Embryonic facial prominence (tissue), 1 donor: ENCODE measurements at regions not wholly inside any gene's neighbourhood (a gene's known extent, or its start where the extent isn't known, plus 50 kb on each side); places are given as distances from the start of the nearest gene placed in this dataset.

Source experiments
- DNase-seq: peaks from one replicate; pipeline ENCODE4 v3.0.0-alpha.2; 2016; ENCODE audit errors: extremely low spot score

DNA sequence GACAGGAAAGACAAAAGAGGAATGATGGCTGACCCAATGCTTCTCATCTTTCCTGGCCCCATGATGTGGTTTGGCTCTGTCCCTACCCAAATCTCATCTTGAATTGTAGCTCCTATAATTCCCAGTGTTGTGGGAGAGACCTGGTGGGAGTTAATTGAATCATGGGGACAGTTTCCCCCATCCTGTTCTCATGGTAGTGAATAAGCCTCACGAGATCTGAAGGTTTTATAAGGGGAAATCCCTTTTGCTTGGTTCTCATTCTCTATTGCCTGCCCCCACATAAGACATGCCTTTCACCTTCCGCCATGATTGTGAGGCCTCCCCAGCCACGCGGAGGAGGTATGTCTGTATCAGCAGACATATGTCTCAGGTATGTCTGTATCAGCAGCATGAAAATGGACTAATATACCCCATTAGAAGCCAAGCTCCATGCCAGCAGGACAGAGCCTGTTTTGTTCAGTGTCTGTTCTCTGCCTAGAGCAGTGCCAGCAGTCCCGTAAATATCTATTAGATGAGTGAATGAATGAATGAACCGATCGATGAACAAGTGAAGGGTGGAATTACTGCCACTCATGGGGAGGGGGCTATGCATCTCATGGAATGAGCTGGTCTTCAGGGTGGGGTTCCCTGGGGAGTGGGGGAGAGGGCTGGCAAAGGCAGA, 304.4 kb downstream of the SOX9 start:
- no peak for DNase-seq

DNA sequence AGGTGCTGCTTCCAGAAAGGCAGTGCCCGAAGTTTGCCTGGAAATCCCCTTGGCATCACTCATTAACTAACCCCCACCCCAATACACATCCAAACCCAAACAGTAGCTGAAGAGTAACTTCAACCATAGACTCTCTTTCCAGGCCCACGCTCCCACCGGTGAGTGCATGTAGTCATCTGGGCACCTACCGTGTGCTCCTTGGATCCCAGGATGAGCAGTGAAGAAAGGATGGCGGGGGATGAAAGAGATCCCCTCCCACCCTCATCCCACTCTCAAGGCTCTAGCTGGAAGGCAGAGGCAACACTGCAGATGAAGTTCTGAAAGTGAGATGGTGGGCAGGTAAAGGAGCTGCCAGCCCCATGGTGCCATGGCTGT, 305.0 kb downstream of the SOX9 start:
- no peak for DNase-seq

DNA sequence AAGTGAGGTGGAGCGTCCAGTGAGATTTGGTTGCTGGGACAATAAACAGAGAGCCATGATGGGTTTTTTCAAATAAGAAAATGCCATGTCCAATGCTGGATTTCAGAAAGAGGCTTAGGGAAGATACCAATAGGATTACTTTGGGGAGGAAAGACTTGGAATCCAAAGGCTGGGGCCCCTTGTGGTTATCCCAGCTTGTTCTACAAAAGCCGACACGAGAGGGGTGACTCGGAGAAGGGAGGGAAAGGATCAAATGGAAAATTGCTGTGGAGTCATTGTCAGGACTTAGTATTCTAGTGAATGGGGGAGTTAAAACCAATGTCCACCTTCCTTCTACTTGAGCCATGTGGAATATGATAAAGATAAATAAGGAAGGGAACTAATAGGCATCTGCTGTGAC, 305.5 kb downstream of the SOX9 start:
- no peak for DNase-seq

DNA sequence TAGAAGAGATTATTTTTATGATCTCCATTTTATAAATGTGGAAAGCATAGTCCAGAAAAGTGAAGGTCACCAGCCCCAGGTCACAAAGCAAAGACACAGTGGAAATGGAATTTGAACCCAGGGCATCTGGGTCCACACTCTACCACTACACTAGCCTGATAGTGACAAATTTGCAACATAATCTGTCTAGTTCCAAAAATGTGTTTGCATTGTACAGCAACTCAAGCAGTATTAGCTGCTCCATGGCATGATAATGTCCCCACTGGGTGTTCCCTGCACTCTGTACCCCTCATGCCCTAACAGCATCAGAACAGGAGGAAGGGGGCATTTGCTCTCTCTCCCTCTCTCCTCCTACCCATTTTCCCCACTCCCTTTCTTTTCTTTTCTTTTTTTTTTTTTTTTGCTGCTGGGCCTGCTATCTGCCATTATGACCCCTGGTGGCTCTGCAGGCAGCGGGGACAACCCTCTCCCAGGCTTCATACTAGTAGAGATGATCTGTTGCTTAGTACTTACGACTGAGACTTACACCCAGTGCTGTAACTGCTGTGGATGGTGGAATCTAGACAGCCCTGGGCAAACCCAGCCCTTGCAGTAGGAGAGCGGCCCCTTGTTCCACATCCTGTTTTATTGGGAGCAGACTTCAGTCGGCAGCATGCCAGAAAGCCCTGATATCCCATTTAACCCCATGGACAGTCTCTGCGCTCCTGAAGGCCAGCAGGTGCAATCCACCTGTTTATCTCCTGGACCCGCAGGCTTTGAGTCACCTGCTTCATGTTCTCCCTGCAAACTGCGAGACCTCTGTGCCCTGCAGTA, 306.3 kb downstream of the SOX9 start:
- no peak for DNase-seq

DNA sequence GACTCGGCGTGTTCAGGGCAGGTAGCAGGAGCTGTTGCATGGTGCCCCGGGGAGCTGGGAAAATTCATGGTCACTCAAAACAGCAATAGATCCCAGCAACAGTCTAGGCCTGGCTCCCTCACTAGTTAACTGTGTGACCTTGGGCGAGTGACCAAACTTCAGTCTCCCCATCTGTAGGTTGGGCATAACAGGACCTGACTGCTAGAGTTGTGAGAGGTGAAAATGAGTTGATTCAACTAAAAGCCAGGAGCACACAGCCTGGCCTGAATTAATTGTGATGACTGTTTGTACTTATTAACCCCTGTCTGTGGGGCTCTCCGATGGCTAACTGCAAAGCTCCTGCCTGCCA, 306.9 kb downstream of the SOX9 start:
- DNase-seq, result no peak

DNA sequence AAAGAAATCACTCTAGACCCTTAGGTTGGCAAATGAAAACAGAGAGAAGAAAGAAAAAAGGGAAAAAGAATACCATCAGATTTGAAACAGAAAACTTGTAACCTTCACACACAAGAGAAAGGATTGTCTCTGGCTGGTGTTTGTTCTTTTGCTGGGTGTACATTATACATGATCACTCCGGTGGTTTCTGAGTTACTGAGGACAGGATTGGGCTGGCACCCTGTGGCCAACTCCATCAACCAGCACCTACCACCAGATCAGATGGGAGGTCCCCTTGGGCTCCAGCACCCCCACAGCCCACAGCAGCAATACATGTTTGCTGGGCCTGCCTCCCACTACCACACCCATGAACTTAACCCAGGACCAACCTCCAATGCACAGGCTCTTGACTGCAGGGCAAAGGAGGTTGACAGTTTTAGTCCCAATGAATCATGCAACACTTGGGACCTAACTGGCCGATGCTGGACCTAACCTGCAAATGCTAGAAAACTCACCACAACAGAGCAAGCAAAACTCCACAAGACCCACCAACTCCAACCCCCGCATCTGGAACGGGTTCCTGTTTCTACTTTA, 308.3 kb downstream of the SOX9 start:
- DNase-seq, result no peak

DNA sequence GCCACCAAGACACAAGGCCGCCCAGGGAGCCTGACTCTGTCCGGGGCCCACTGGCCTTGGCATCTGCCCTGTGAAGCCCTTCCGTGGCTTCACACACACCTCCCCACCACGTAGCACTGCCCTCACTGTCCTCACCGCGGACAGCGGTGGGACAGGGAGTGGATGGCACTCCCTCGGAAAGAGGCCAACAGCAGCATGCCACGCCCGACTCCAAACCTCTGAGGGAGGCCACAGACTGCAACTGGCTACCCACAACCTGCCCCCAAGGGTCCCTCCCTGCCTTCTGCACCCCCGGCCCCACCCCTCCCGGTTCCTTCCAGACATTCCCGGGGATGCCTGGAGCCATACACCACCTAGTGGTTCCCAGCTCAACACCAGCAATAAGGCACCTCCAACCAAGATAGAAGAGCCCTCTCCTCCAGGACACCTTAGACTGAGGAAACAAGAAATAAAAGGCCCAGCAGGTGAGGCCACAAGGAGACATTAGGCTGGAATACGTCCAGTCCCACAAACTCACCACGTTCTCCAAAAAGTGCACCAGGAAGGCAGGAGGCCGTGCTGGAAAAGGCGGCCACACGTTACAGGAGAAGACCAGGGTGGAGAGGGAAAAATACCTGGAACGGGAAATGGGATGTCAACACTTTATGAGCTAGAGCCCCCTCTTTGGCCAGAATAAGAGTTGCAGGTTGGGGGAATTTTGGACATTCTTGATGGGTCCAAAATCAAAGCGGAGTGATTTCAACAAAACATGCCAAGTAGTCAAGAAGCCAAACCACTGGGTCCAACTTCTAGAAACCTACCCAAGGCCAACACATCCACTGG, 310.0 kb downstream of the SOX9 start:
- no peak for DNase-seq

DNA sequence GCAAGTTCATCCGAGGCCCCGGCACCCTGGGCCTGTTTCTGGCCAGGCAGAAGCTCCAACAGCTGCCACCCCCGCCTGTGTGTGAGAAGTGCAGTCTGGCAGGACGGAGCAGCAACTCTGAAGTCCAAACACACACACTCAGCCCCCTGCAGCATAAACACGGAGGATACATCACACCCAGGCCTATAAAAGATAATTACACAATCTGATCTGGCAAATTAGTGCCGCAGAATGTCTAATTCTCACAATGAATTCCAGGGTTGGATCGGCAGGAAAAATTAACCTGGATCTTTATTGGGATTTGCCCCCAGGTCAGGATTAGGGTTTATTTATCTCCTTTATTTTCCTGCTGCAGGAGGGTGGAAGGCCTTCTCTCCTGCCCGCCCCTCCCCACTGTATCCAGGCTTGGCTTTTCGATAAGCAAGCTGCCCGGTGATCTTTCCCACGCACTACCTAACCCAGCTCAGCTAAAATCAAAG, 311.4 kb downstream of the SOX9 start:
- no peak for DNase-seq

DNA sequence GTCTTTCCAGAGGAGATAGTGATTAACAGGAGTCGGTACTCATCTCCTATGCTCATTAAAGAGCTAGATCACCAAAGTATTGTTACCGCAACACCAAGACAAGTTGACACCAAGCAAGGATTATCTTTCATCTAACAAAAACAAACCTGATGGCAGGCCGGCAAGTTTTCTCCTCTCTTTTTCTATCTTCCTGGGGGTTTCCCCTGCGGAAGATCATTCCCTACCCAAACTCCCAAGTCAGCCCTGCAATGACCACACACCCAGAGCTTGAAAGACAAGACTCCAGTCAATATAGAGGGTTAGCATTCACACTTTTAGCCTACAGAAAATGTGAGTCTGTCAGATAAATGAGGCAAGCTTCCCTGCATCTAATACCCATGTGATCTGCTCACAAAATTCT, 312.1 kb downstream of the SOX9 start:
- DNase-seq, result no peak

DNA sequence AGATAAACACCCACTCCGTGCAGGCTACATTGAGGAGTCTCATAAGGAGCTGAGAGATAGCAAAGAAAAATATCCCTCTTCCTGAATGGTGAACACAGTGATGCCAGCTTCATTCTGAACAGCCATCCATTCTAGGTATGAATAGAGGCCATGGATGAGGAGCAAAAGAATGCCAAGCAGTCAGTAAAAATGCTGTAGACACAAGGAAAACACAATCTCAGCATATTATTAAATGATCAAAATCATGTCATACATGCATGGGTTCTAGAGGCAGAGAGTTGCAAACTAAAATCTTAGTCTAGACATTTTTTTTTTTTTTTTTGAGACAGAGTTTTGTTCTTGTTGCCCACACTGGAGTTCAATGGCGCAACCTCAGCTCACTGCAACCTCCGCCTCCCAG, 313.0 kb downstream of the SOX9 start:
- DNase-seq, result no peak

DNA sequence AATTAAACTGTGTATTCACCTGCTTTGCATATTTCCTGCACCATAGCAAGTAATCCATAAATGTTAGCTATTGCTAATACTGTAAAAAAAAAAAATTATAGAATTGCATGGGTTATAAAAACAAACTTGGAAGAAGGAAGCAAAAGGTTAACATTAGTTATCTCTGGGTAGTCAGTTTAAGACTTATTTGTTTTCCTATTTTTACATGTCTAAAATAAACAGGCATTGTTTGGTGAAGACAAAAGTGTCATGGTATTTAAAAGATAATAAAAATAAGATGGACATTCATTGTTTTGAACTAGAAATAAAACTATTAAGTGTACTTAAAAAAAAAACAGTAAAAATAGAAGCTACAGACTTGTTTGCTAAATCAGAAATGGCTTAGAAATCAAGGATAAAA, 313.8 kb downstream of the SOX9 start:
- no peak for DNase-seq

DNA sequence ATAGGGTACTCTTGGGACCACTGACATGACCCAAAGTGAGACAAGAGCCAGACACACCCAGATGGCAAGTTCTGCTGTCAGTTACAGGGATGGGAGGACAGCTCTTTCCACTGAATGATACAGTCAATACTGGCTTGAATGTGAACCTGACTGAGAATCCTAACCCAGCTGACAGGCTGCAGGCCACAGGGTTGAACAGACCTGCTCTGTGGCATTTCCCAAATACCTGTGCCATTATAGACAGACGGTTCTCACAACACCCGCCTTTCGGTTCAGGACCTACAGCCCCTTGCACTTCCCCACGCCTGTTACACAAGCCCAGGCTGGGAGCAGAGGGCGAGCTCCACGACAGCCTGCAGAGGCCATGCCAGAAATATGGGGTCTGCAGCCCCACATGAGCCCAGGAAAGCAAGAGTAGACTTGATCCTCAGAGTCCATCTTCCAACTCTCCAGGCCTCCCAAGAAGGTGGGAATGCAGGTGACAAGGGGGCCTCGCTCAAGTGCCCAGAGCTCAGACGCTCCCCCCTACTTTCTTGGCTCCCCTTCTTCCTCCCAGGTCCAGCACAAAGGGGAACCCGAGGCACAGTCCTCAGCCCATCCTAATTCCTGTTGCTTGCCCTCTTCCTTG, 314.3 kb downstream of the SOX9 start:
- no peak for DNase-seq

DNA sequence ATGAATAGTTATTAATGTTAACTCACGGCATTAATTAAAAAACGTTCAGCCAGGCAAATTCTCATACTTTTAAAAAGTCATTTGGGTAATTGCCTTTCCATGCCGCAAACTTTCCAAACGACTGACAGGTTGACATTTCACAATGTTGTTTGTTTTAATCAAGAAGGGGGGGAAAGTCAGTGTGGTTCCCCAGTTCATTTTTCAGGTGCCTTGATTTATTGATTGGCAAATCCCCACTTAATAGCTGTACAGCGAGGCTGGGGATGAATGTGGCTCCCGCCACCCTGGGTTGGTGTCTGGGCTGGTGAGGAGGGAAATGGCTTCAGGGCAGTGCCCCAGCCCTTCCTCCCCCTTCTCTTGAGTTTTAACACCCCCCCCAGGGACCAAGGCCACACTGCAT, 318.0 kb downstream of the SOX9 start:
- DNase-seq, result no peak

DNA sequence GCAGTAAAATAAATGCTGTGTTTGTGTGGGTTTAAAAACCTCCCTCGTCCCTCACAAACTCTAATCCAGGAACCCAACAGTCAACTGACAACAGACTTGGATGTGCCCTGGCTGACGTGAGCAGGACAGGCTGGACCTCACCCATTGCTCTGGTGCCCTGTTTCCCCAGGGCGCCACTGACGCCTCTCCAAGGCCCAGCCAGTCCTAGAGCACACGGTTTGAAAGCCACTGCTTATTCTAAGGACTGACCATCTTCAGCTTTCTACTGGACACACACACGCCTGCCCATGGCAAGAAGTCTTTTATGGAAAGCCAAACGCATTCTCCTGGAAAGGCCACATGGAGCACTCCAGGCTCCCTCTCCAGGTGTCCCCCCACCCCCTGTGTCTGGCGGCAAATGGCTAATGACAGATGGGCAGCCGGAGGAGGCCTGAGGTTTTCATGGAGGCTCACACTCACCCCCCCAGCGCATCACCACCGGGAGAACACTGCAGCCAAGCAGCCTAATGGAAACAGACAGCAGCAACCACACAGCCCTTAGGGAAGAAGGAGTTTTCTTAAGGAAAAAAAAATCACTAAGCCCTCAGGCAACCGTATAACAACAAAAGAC, 319.2 kb downstream of the SOX9 start:
- no peak for DNase-seq

DNA sequence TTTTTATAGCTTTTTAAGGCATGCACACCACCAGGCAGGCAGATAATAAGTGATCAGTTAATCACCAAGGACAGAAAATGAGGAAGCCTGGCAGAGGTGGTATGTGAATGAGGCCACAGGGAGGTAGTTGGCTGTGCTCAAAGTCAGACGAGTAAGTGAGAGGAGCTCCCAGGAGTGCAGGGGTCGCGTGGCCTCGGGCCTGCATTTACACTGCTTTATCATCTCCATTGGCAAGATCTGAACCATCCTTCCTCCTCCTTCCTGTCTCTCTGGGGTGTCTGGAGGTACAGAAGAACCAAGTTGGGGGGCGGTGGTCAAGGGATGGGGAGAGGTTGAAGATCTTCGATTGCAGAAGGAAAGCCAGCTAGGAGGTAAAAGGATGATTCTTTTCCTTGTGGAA, 320.1 kb downstream of the SOX9 start:
- DNase-seq, result no peak

DNA sequence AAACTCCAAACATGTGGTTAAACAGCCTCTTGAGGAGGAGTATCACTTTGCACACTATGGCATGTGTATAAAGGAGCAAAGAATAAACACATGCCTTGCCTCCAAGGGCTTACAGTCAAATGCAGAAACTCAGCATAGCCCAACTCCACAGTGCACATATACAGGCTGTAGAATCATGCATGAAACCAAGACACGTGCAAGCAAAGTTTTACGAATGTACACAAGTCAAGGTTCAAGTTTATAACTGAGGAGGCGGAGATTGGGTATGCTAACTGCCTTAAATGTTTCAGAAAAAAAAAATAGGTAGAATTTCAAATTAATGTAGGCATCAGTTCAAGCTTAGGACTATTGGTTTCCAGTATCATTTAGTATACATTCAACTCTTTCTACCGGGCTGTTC, 321.1 kb downstream of the SOX9 start:
- DNase-seq, result no peak

DNA sequence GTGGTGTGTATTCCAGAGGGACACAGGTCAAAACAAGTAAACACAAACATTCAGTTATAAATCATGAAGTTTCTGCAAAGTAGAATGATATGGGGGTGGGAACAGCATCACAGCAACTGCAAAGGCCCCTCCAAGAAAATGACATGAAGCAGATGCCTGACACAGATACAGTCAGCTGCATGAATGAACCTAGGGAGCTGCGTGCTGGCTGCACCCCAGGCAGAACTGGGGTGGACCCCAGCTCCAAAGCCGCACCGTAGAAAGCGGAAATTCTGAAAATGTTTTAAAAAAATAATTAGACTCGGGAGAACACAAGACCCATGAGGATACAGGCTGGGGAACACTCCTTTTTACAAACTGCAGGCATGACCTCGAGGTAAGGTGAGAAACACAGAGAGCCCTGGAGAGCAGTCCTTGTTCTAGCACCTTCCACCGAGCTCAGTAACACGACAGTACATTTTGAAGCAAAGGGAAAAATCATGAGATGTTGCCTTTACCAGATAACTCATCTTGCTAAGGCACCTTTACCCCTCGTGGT, 323.8 kb downstream of the SOX9 start:
- DNase-seq, result no peak

DNA sequence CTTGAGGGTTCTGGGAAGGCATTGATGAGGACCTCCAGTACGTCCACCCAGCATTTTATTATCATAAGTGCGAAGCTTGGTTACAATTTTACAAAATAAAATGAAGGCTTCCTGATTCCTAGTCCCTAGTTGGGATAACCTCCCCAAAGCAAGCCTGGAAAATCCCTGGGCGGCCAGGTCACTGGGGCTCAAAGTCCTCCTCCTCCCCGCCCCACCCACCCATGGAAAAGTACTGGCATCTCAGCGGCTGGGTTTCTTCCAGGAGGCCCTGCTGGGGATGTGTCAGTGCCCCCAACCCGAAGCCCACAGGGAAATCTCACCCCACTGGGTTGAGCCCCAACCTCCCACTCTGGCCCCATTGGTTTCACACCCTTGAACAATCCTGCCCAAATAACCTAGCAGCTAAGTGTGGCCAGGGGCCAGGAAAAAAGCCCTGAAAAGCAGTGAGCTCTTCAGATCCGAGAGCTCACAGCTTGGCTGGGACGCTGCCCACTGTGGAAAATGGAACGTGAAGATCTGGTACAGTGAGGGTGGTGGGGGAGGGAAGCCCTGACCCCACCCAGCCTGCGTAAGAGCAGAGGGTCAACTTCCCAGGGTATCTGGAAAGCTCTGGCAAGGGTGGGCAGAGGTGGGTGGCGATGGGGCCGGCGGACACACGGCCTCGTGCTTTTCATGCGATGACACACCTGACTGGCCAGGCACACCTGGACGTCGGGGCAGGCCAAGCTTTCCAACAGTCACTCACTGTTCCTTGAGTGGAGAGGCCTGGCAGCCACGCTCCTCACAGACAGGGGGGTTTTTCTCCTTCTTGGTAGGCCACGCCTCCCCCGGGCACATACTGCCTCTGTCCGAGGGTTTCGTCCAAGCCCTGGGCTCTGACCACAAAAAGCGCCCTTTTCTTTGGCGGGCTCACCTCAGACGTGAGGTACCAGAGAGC, 324.5 kb downstream of the SOX9 start:
- no peak for DNase-seq

DNA sequence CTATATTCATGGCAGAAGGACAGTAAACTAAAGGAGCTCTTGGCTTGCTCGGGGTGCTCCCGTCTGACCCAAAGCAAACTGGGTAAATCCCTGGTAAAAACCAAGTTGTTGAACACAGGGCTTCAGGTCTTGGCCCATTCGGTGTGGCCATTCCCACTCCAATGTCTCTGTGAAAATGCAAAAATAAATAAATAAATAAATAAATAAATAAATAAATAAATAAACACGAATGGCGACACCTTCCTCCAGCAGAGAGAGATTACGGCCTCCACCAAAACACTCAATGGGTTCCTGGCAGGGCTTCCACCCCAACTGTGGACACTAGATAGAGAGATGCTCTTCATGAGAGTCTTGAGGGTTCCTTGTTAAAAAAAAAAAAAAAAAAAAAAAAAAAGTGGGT, 325.3 kb downstream of the SOX9 start:
- no peak for DNase-seq
